Endothelial cell of umbilical vein (primary cell): ENCODE measurements at regions not wholly inside any gene's neighbourhood (a gene's known extent, or its start where the extent isn't known, plus 50 kb on each side); places are given as distances from the start of the nearest gene placed in this dataset.

Experiments used
- BruUV-seq: library from RNA; stranded (reverse); fragments of 400-500 nt; replicated peaks from 2 replicates; lab custom pipeline; 2021; lab: Mats Ljungman, UMichigan
- CTCF ChIA-PET: fragments of 300-600, 350-600 bp; sonication (Branson Sonifier 250); formaldehyde crosslinking; loops from one replicate; lab custom pipeline; 2021; ENCODE audit warnings: antibody characterized with exemption, inconsistent platforms; lab: Charles Lee
- POLR2A ChIA-PET: fragments of 300-600, 350-600 bp; sonication (Branson Sonifier 250); formaldehyde crosslinking; loops from one replicate; lab custom pipeline; 2021; ENCODE audit warnings: antibody characterized with exemption, inconsistent platforms; lab: Charles Lee
- DNase-seq: peaks from one replicate; pipeline ENCODE4 v3.0.0-alpha.2; 2011; ENCODE audit warnings: low read depth, low spot score
- FAIRE-seq: peaks from 2 replicates; lab custom pipeline; 2011; peaks lifted over from hg19 to GRCh38; lab: Jason Lieb, UNC
- H2AFZ ChIP-seq: 2 replicates; pipeline ENCODE4 v1.6.0; 2012; ENCODE audit warnings: low read depth, low read length, control low read depth, inconsistent platforms
- H3K27ac ChIP-seq: 2 replicates; pipeline ENCODE4 v1.5.1; 2011; ENCODE audit warnings: low read depth, mild to moderate bottlenecking, control low read depth, low read length, moderate library complexity; ENCODE audit not compliant: insufficient read depth
- H3K27me3 ChIP-seq, 2 experiments: 2 replicates each; pipeline versions ENCODE4 v1.6.0 to v1.6.1; 2011; ENCODE audit warnings: low read length in 2 of 2, mixed read lengths in 1 of 2; ENCODE audit not compliant: control insufficient read depth in 2 of 2, insufficient read depth in 2 of 2
- H3K36me3 ChIP-seq, 2 experiments: 2 replicates in 1 of 2; 3 replicates in 1 of 2; pipeline ENCODE4 v1.5.1; 2011; ENCODE audit warnings: low read length in 2 of 2, mild to moderate bottlenecking in 1 of 2, moderate library complexity in 1 of 2; ENCODE audit not compliant: control insufficient read depth in 2 of 2, insufficient read depth in 2 of 2; ENCODE audit errors: extremely low read depth in 1 of 2
- H3K4me1 ChIP-seq: 3 replicates; pipeline ENCODE4 v1.5.1; 2011; ENCODE audit warnings: mild to moderate bottlenecking, low read length; ENCODE audit not compliant: control insufficient read depth, insufficient read depth; ENCODE audit errors: extremely low read depth
- H3K4me2 ChIP-seq: 2 replicates; pipeline ENCODE4 v1.6.1; 2011; ENCODE audit warnings: low read length, control low read depth, mixed read lengths; ENCODE audit not compliant: insufficient read depth
- H3K4me3 ChIP-seq, 3 experiments: fragments of 200-600 bp in 1 of 3; sonication (generic), shearing (Covaris generic) in 1 of 3; replicated peaks in 1 of 3; 2 replicates each; pipeline ENCODE4 v1.5.1; 2011 to 2016; ENCODE audit warnings: control low read depth in 3 of 3, low read length in 3 of 3, mild to moderate bottlenecking in 2 of 3, inconsistent platforms in 1 of 3, low read depth in 1 of 3, moderate library complexity in 1 of 3; ENCODE audit not compliant: insufficient read depth in 1 of 3
- H3K79me2 ChIP-seq: 2 replicates; pipeline ENCODE4 v1.6.0; 2012; ENCODE audit warnings: low read length, inconsistent platforms; ENCODE audit not compliant: control insufficient read depth, insufficient read depth
- H3K9ac ChIP-seq: replicated peaks from 2 replicates; pipeline ENCODE3; 2011; ENCODE audit warnings: low read length, control low read depth; ENCODE audit not compliant: insufficient read depth; ENCODE audit errors: extremely low read depth
- H3K9me1 ChIP-seq: replicated peaks from 3 replicates; pipeline ENCODE4 v1.6.0; 2011; ENCODE audit warnings: mild to moderate bottlenecking, low read length; ENCODE audit not compliant: control insufficient read depth, insufficient read depth; ENCODE audit errors: extremely low read depth
- H3K9me3 ChIP-seq: replicated peaks from 2 replicates; pipeline ENCODE4 v1.5.1; 2012; ENCODE audit warnings: low read length, inconsistent platforms; ENCODE audit not compliant: control insufficient read depth, insufficient read depth
- H4K20me1 ChIP-seq: replicated peaks from 2 replicates; pipeline ENCODE3; 2011; ENCODE audit warnings: mild to moderate bottlenecking, low read length; ENCODE audit not compliant: control insufficient read depth, insufficient read depth; ENCODE audit errors: extremely low read depth
- CTCF ChIP-seq, 2 donors: IDR thresholded peaks; 1 replicate in 1 of 2; 2 replicates in 1 of 2; pipeline ENCODE4 v1.5.1; 2011; ENCODE audit warnings: low read length in 2 of 2, mild to moderate bottlenecking in 2 of 2, moderate library complexity in 2 of 2, control low read depth in 1 of 2, inconsistent platforms in 1 of 2, low read depth in 1 of 2; ENCODE audit not compliant: insufficient read depth in 1 of 2; ENCODE audit errors: extremely low read depth in 1 of 2
- EZH2 ChIP-seq: IDR thresholded peaks from 2 replicates; pipeline ENCODE4 v1.6.1; 2012; ENCODE audit warnings: borderline replicate concordance, low read depth, mild to moderate bottlenecking, moderate library complexity, low read length, inconsistent platforms; ENCODE audit not compliant: severe bottlenecking
- FOS ChIP-seq: IDR thresholded peaks from 2 replicates; pipeline ENCODE4 v1.6.1; 2011; ENCODE audit warnings: mild to moderate bottlenecking, low read length, moderate library complexity, borderline replicate concordance; ENCODE audit not compliant: insufficient read depth
- GATA2 ChIP-seq: IDR thresholded peaks from 2 replicates; pipeline ENCODE4 v1.7.0; 2011; ENCODE audit warnings: low read depth, mild to moderate bottlenecking, moderate library complexity, mixed read lengths, low read length; ENCODE audit not compliant: insufficient read length, insufficient read depth
- JUN ChIP-seq: IDR thresholded peaks from 2 replicates; pipeline ENCODE4 v1.6.1; 2011; ENCODE audit warnings: borderline replicate concordance, low read depth; ENCODE audit not compliant: insufficient read length, insufficient read depth
- MYC ChIP-seq: IDR thresholded peaks from one replicate; pipeline ENCODE4 v1.6.1; 2011; ENCODE audit warnings: mild to moderate bottlenecking, low read depth, low read length
- POLR2A ChIP-seq: IDR thresholded peaks from 2 replicates; pipeline ENCODE4 v1.6.1; 2012; ENCODE audit warnings: low read depth, mild to moderate bottlenecking, control low read depth, low read length
- POLR2AphosphoS5 ChIP-seq: IDR thresholded peaks from 2 replicates; pipeline ENCODE4 v1.6.1; 2012; ENCODE audit warnings: low read depth, mild to moderate bottlenecking, control low read depth, low read length, moderate library complexity; ENCODE audit not compliant: insufficient read depth
- dilution Hi-C: fragments of 300-500 bp; cut with MboI; formaldehyde crosslinking; loops from one replicate; pipeline ENCODE4 v1.15.0; 2019; ENCODE audit warnings: low sequenced_read_pairs; ENCODE audit not compliant: extremely low pct_ligation_motif_present
- intact Hi-C: fragments of 100-400 bp; cut with micrococcal nuclease; formaldehyde crosslinking; loops from one replicate; pipeline ENCODE4 v1.10.0; 2022
- TF ChIP-seq, protein P1 (sequence below): IDR thresholded peaks from 2 replicates; pipeline ENCODE4 v1.6.1; 2011; ENCODE audit not compliant: insufficient read depth, insufficient read length

- H3K36me3 ChIP-seq = no peaks in the 10 kb centered on the region
- FAIRE-seq (no peak), DNase-seq (peak; percentile 82)
- TF ChIP-seq JUN (no peak), EZH2 (no peak), CTCF (IDR thresholded peaks at IDR 0.05; ENCODE audit: extremely low read depth in 1 of 2, insufficient read depth in 1 of 2, low read depth in 1 of 2, low read length in 2 of 2) (no peak), FOS (no peak), GATA2 (no peak), MYC (no peak), POLR2A (no peak), POLR2AphosphoS5 (no peak)
- TF ChIP-seq, protein P1, sequence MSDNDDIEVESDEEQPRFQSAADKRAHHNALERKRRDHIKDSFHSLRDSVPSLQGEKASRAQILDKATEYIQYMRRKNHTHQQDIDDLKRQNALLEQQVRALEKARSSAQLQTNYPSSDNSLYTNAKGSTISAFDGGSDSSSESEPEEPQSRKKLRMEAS = no peak
- H3K4me3 ChIP-seq = no peak overlapping the region
- POLR2A ChIA-PET = interaction anchor here (0.6 to 1.6 kb wide), 2 partner anchors 64 to 116 kb away, joined by 3 to 6 read pairs; partner anchors contain the start of gene CCN2
- CTCF ChIA-PET = interaction anchor here (1.1 kb wide), 1 partner anchor 116 kb away, joined by 3 read pairs; the partner anchor contains the start of gene CCN2
- no TSS peak for BruUV-seq
- no peaks in the 10 kb centered on the region for H3K9me3 ChIP-seq
- H3K27ac ChIP-seq = peak overlapping the region; percentile 38
- H3K79me2 ChIP-seq = no peaks in the 10 kb centered on the region
- H4K20me1 ChIP-seq = no peaks in the 10 kb centered on the region
- H3K9ac ChIP-seq = no peak overlapping the region
- dilution Hi-C loops = no loop called here
- no peak overlapping the region for H3K4me2 ChIP-seq
- intact Hi-C loops = no loop called here
- H3K4me1 ChIP-seq = peaks cover 51% of the 10 kb centered on the region
- H2AFZ ChIP-seq = peak overlapping the region; percentile 82
- H3K9me1 ChIP-seq = no peaks in the 10 kb centered on the region
- no peaks in the 10 kb centered on the region for H3K27me3 ChIP-seq
Observed at GRCh38 chr6:132067286-132067685, 116.1 kb upstream of the CCN2 start.
